Neural progenitor cell (in vitro differentiated cells): ENCODE measurements at regions not wholly inside any gene's neighbourhood (a gene's known extent, or its start where the extent isn't known, plus 50 kb on each side); places are given as distances from the start of the nearest gene placed in this dataset.

Experiments
- DNase-seq: peaks from one replicate; pipeline ENCODE4 v3.0.0-alpha.2; 2016; ENCODE audit warnings: low spot score
- H2AFZ ChIP-seq: fragments of 200-600 bp; sonication (generic); replicated peaks from 2 replicates; pipeline ENCODE4 v1.6.1; 2016; ENCODE audit warnings: antibody characterized with exemption
- H3F3A ChIP-seq: fragments of 200-600 bp; sonication (generic); 2 replicates; pipeline ENCODE4 v1.6.1; 2016; ENCODE audit warnings: antibody characterized with exemption, low read depth
- H3K27ac ChIP-seq: fragments of 200-600 bp; sonication (generic); 2 replicates; pipeline ENCODE4 v1.5.1; 2016; ENCODE audit warnings: mild to moderate bottlenecking
- H3K27me3 ChIP-seq: fragments of 200-600 bp; sonication (generic); 2 replicates; pipeline ENCODE4 v1.6.1; 2016; ENCODE audit warnings: mild to moderate bottlenecking, moderate library complexity
- H3K36me3 ChIP-seq: fragments of 200-600 bp; sonication (generic); 2 replicates; pipeline ENCODE4 v1.5.1; 2016
- H3K4me1 ChIP-seq: fragments of 200-600 bp; sonication (generic); 2 replicates; pipeline ENCODE4 v1.6.1; 2016; ENCODE audit warnings: mixed run types
- H3K4me2 ChIP-seq: fragments of 200-600 bp; sonication (generic); 2 replicates; pipeline ENCODE4 v1.6.1; 2016
- H3K4me3 ChIP-seq: fragments of 200-600 bp; sonication (generic); 2 replicates; pipeline ENCODE4 v1.5.1; 2016
- H3K79me2 ChIP-seq: fragments of 200-600 bp; sonication (generic); 2 replicates; pipeline ENCODE4 v1.6.1; 2016; ENCODE audit warnings: low read depth
- H3K9ac ChIP-seq: fragments of 200-600 bp; sonication (generic); 2 replicates; pipeline ENCODE4 v1.6.1; 2016
- H3K9me3 ChIP-seq: fragments of 200-600 bp; sonication (generic); 2 replicates; pipeline ENCODE4 v1.5.1; 2016; ENCODE audit warnings: low read depth
- H4K20me1 ChIP-seq: fragments of 200-600 bp; sonication (generic); 2 replicates; pipeline ENCODE4 v1.6.1; 2016; ENCODE audit warnings: low read depth
- H3K27ac Mint-ChIP-seq: 3 replicates; pipeline ENCODE4 v1.8.0; 2021; ENCODE audit warnings: mixed read lengths
- H3K27me3 Mint-ChIP-seq: 2 replicates; pipeline ENCODE4 v1.8.0; 2022; ENCODE audit warnings: low read depth, mild to moderate bottlenecking, inconsistent platforms, moderate library complexity, mixed read lengths; ENCODE audit not compliant: insufficient read depth
- H3K36me3 Mint-ChIP-seq: 3 replicates; pipeline ENCODE4 v1.8.0; 2021; ENCODE audit warnings: mixed read lengths
- H3K4me1 Mint-ChIP-seq: 3 replicates; pipeline ENCODE4 v1.8.0; 2021; ENCODE audit warnings: mixed read lengths
- H3K4me3 Mint-ChIP-seq: 3 replicates; pipeline ENCODE4 v1.8.0; 2021; ENCODE audit warnings: mild to moderate bottlenecking, moderate library complexity, mixed read lengths
- H3K9me3 Mint-ChIP-seq: 3 replicates; pipeline ENCODE4 v1.8.0; 2020; ENCODE audit warnings: mixed read lengths
- EZH2 ChIP-seq: fragments of 200-600 bp; sonication (generic); IDR thresholded peaks from 2 replicates; pipeline ENCODE4 v1.6.1; 2017; ENCODE audit warnings: antibody characterized with exemption, mild to moderate bottlenecking, moderate library complexity
- EZH2phosphoT487 ChIP-seq: fragments of 200-600 bp; sonication (generic); IDR thresholded peaks from 2 replicates; pipeline ENCODE4 v1.6.1; 2017; ENCODE audit warnings: antibody characterized with exemption
- TF ChIP-seq, protein P1 (sequence below): fragments of 200-600 bp; sonication (generic); IDR thresholded peaks from 2 replicates; pipeline ENCODE4 v1.5.1; 2017; ENCODE audit warnings: antibody characterized with exemption, mild to moderate bottlenecking

GRCh38 chr3:68032209-68032608 is 377.8 kb upstream of the SUCLG2 start:
- TF ChIP-seq EZH2 (no peak), EZH2phosphoT487 (no peak)
- TF ChIP-seq, protein P1, sequence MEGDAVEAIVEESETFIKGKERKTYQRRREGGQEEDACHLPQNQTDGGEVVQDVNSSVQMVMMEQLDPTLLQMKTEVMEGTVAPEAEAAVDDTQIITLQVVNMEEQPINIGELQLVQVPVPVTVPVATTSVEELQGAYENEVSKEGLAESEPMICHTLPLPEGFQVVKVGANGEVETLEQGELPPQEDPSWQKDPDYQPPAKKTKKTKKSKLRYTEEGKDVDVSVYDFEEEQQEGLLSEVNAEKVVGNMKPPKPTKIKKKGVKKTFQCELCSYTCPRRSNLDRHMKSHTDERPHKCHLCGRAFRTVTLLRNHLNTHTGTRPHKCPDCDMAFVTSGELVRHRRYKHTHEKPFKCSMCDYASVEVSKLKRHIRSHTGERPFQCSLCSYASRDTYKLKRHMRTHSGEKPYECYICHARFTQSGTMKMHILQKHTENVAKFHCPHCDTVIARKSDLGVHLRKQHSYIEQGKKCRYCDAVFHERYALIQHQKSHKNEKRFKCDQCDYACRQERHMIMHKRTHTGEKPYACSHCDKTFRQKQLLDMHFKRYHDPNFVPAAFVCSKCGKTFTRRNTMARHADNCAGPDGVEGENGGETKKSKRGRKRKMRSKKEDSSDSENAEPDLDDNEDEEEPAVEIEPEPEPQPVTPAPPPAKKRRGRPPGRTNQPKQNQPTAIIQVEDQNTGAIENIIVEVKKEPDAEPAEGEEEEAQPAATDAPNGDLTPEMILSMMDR: no peak
- no peak overlapping the region for H3K4me3 ChIP-seq
- H3K79me2 ChIP-seq: no peaks in the 10 kb centered on the region
- no peaks in the 10 kb centered on the region for H3F3A ChIP-seq
- no peak for DNase-seq
- no peaks in the 10 kb centered on the region for H3K36me3 ChIP-seq
- no peaks in the 10 kb centered on the region for H4K20me1 ChIP-seq
- Mint-ChIP-seq H3K4me3 (no peak overlapping the region), H3K36me3 (no peaks in the 10 kb centered on the region), H3K4me1 (no peaks in the 10 kb centered on the region), H3K9me3 (no peaks in the 10 kb centered on the region), H3K27ac (no peak overlapping the region), H3K27me3 (peaks cover 2% of the 10 kb centered on the region)
- no peak overlapping the region for H3K27ac ChIP-seq
- no peak overlapping the region for H3K9ac ChIP-seq
- H2AFZ ChIP-seq: no peak overlapping the region
- H3K27me3 ChIP-seq: no peaks in the 10 kb centered on the region
- no peaks in the 10 kb centered on the region for H3K9me3 ChIP-seq
- no peaks in the 10 kb centered on the region for H3K4me1 ChIP-seq
- H3K4me2 ChIP-seq: no peak overlapping the region

DNA sequence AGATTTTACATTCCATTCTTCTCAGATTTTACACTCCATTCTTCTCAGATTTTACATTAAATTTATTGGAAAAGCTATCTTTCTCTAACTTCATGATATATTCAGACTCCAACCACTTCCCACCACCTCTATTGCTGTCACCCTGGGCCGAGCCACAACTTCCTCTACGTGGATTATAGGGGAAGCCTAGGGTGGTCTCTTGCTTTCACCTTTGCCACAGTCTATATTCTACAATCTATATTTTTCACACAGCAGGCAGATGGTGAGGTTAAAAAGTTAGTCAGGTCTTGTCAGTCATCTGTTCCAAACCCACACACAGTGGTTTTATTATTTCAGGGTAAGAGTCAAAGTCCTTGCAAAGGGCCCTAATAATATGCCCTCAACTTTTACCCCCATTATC is 370.8 kb upstream of the SUCLG2 start:
- Mint-ChIP-seq H3K4me3 (no peak overlapping the region), H3K36me3 (no peaks in the 10 kb centered on the region), H3K27ac (no peak overlapping the region), H3K9me3 (no peaks in the 10 kb centered on the region), H3K27me3 (peaks cover 2% of the 10 kb centered on the region), H3K4me1 (no peaks in the 10 kb centered on the region)
- Histone ChIP-seq H3K79me2 (no peaks in the 10 kb centered on the region), H3K9me3 (no peaks in the 10 kb centered on the region), H3K27ac (no peak overlapping the region), H3K4me1 (no peaks in the 10 kb centered on the region), H3F3A (no peaks in the 10 kb centered on the region), H4K20me1 (no peaks in the 10 kb centered on the region), H2AFZ (no peak overlapping the region), H3K36me3 (no peaks in the 10 kb centered on the region), H3K9ac (no peak overlapping the region), H3K4me3 (no peak overlapping the region), H3K4me2 (no peak overlapping the region), H3K27me3 (no peaks in the 10 kb centered on the region)
- DNase-seq: no peak
- no peak for TF ChIP-seq EZH2phosphoT487
- TF ChIP-seq EZH2: no peak
- TF ChIP-seq, protein P1: no peak

GRCh38 chr3:68019876-68020275 is 365.5 kb upstream of the SUCLG2 start:
- H3K36me3 Mint-ChIP-seq: no peaks in the 10 kb centered on the region
- H3K27me3 Mint-ChIP-seq: no peaks in the 10 kb centered on the region
- Histone ChIP-seq H3K79me2 (no peaks in the 10 kb centered on the region), H3K9me3 (no peaks in the 10 kb centered on the region), H4K20me1 (no peaks in the 10 kb centered on the region), H3K4me2 (no peak overlapping the region), H3K36me3 (no peaks in the 10 kb centered on the region), H3K4me1 (no peaks in the 10 kb centered on the region), H3K9ac (no peak overlapping the region), H3K27ac (no peak overlapping the region), H3F3A (no peaks in the 10 kb centered on the region), H2AFZ (no peak overlapping the region), H3K4me3 (no peak overlapping the region), H3K27me3 (no peaks in the 10 kb centered on the region)
- H3K9me3 Mint-ChIP-seq: no peaks in the 10 kb centered on the region
- no peaks in the 10 kb centered on the region for H3K4me1 Mint-ChIP-seq
- no peak for DNase-seq
- no peak overlapping the region for H3K4me3 Mint-ChIP-seq
- H3K27ac Mint-ChIP-seq: no peak overlapping the region
- TF ChIP-seq EZH2phosphoT487: no peak
- TF ChIP-seq, protein P1: no peak

- H3F3A ChIP-seq: no peaks in the 10 kb centered on the region
- no peak overlapping the region for H3K9ac ChIP-seq
- H3K36me3 Mint-ChIP-seq: no peaks in the 10 kb centered on the region
- no peaks in the 10 kb centered on the region for H3K9me3 Mint-ChIP-seq
- H3K27me3 ChIP-seq: no peaks in the 10 kb centered on the region
- H3K27me3 Mint-ChIP-seq: no peaks in the 10 kb centered on the region
- H2AFZ ChIP-seq: no peak overlapping the region
- no peaks in the 10 kb centered on the region for H4K20me1 ChIP-seq
- no peaks in the 10 kb centered on the region for H3K9me3 ChIP-seq
- no peak overlapping the region for H3K27ac Mint-ChIP-seq
- no peak for TF ChIP-seq EZH2phosphoT487
- TF ChIP-seq, protein P1: peak; percentile 9
- no peak overlapping the region for H3K4me3 Mint-ChIP-seq
- no peaks in the 10 kb centered on the region for H3K4me1 Mint-ChIP-seq
- no peak overlapping the region for H3K4me2 ChIP-seq
- H3K4me1 ChIP-seq: no peaks in the 10 kb centered on the region
- no peak overlapping the region for H3K27ac ChIP-seq
- no peak for DNase-seq
- H3K4me3 ChIP-seq: no peak overlapping the region
- no peaks in the 10 kb centered on the region for H3K36me3 ChIP-seq
- no peaks in the 10 kb centered on the region for H3K79me2 ChIP-seq
Observed at GRCh38 chr3:68018275-68018674, 363.9 kb upstream of the SUCLG2 start.
